HG03571 (cell line): ENCODE measurements at regions not wholly inside any gene's neighbourhood (a gene's known extent, or its start where the extent isn't known, plus 50 kb on each side); places are given as distances from the start of the nearest gene placed in this dataset.
A peak's percentile ranks its signal among the peaks of the same experiment; 100 is the strongest.
"Not testable (repeated sequence)": the region's sequence is repeated elsewhere in the genome, so short reads cannot be mapped to it uniquely, and the experiment has no call there.

ENCODE experiments used
- ATAC-seq: cut with Tn5 transposase; IDR thresholded peaks from one replicate; pipeline ENCODE4 v1.9.1; 2021; ENCODE audit not compliant: unreplicated experiment

DNA sequence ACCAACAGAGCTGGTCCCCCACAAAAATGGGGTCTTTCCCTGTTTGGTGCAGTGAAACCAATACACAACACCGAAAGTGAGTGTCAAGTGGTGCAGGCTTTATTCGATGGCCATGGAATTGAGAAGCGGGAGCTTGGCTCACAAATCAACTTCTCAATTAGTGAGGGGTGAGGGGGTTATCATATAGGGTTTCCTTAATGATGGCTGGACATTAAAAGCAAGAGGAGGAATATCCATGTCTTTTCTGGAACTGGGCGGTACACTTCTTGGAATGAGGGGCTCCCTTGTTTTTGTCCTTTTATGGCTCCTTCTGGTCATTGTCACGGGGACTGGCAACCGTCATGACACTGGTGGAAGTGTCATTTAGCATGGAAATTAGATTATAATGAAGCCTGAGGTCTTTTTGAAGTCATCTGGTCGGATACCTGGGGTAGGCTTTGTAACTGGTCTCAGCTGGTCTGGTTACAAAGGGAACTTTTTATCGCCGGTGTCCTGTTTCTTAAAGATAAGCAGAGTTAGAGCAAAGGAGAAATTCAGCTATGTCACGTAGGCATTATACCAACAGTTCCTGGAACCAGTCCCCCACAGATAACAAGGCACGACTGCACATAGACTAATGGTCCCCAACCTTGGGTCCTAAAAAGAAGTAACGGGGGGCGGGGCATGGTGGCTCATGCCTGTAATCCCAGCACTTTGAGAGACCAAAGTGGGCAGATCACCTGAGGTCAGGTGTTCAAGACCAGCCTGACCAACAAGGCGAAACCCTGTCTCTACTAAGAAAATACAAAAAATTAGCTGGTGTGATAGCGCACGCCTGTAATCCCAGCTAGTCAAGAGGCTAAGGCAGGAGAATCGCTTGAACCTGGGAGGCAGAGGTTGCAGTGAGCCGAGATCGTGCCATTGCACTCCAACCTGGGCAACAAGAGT, 93.5 kb upstream of the NDUFV2 start:
- no peak for ATAC-seq

- ATAC-seq, result no peak
Observed at GRCh38 chr18:9009703-9010488, 92.6 kb upstream of the NDUFV2 start.

GRCh38 chr18:9011431-9011830, 91.1 kb upstream of the NDUFV2 start:
- no peak for ATAC-seq

DNA sequence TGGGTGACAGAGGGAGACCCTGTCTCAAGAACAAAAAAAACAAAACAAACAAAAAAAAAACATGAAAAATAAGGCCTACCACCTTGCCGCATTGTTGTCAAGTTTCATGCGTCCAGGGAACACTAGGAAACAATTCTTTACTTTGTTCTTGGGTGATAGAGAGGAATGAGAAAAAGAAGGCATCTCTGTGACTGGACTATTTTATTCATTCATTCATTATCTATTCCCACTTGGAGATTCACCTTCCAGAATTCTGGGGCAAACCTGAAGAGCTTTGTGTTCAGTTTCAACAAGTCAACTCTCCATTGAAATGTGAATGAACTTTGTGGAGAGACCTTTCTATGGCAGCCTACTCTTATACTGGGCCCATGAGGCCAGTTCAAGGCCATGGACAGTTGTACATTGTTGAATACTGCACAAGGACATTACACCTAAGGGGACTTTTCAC, 88.5 kb upstream of the NDUFV2 start:
- no peak for ATAC-seq

GRCh38 chr18:9015689-9016088, 86.8 kb upstream of the NDUFV2 start:
- no peak for ATAC-seq

DNA sequence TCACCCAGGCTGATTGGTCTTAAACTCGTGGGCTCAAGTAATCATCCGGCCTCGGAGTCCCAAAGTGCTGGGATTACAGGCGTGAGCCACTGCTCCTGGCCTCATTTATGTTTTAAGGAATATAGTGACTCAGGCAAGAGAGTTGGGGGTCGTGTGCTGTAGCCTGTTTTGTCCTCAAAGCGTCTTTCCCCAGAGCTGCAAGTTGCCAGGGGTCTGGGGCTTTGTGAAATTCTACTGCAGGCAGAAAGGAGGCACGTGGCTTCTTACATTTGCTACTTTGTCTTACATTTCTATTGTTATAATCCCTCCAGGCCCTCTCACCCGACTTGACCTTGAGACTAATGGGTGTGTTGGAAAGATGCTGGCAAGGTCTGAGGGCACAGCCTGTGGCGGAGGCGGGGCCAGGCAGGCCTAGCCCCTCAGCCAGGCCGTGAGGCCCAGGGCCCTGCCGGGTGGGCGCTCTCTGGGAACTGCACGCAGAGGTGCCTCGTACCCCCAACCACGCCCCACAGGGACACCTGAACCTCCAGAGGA, 85.8 kb upstream of the NDUFV2 start:
- no peak for ATAC-seq

DNA sequence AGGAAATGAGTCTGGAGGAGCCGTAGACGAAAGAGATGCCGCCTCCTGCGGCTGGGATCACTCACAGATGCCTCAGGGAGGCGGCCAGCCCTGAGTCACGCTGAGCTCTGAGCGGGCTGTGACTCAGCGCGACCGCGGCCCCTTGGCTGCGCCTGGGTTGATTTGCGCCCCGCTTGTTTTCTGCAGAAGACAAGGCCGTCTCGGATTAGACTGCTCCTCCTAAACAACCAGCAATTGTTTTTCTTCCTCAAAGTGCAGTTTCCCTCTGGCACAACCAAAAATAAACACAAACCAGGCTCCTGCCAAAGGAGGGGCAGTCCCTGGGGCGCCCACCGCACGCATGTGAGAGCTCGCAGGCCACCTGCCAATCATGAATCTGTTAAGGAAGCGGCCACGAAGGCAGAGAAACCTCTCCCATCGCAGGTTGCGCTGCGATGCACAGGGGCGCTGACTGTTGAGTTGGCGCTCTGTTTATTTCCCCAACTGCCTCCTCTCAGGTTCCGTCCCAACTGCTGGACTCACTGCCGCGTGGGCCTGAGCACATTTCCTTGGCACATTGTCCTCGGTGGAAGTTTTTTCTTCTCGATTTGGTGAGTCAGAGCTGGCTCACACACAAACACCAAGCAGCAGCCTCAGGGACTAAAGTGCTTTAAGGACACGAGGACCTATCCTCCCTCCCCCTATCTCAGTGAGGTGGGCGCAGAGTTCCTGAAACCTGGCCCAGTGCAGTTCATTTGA, 85.2 kb upstream of the NDUFV2 start:
- ATAC-seq, result peak; percentile 79

GRCh38 chr18:9017905-9018227, 84.6 kb upstream of the NDUFV2 start:
- ATAC-seq, result no peak

DNA sequence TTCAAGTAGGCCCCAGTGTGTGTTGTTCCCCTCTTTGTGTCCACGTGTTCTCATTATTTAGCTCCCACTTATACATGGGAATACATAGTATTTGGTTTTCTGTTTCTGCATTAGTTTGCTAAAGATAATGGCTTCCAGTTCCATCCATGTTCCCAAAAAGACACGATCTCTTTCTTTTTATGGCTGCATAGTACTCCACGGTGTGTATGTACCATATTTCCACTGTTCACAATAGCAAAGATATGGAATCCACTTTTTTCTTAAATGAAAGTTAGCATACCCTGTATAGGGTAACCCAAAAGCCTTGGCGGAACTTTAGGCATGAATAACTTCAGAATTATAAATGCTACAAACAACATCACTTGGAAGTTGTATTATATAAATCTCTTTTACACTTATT, 83.4 kb upstream of the NDUFV2 start:
- no peak for ATAC-seq

DNA sequence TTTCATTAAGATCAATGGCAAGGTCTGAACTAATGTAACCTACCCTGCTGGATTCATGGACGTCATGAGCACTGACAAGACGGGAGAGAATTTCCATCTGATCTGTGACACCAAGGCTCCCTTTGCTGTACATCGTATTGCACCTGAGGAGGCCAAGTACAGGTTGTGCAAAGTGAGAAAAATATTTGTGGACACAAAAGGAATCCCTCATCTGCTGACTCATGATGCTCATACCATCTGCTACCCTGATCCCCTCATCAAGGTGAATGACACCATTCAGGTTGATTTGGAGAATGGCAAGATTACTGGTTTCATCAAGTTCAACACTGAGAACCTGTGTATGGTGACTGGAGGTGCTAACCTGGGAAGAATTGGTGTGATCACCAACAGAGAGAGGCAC, 82.3 kb upstream of the NDUFV2 start:
- ATAC-seq, result no peak

GRCh38 chr18:9021458-9021857, 81.0 kb upstream of the NDUFV2 start:
- no peak for ATAC-seq

DNA sequence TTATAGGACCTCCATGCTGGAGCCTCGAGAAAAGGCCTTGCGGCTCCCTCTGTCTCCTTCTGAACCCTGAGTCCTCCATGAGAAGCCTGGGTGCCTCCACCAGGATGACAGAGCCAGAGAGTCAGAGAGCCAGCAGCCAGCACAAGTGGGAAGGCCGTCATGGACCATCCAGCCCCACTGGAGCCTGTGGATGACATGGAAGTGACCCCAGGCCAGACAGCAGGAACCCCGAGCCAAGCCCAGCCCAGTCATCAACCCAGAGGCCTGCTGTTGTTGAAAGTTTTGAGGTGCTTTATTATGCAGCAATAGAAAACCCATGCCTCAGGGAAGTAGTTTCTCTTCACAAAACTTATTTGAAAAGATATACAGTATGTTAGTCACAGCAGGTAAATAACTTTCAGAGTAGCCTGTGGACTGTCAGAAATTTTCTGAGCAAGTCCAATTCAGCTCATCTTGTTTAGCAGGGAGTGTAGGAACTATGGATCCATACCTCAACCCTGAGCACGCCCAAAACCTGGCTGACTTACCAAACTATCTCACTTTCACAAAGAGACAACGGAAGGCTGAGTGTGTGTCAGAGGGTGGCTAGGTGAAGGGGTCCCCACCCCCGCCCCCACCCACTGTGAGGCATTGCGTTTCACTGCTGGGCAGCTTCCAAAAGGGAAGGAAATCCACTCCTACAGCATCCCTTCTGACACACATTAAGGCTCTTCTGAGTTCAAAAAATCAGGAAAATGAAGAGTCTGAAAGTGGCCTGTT, 79.9 kb upstream of the NDUFV2 start:
- ATAC-seq, result no peak

DNA sequence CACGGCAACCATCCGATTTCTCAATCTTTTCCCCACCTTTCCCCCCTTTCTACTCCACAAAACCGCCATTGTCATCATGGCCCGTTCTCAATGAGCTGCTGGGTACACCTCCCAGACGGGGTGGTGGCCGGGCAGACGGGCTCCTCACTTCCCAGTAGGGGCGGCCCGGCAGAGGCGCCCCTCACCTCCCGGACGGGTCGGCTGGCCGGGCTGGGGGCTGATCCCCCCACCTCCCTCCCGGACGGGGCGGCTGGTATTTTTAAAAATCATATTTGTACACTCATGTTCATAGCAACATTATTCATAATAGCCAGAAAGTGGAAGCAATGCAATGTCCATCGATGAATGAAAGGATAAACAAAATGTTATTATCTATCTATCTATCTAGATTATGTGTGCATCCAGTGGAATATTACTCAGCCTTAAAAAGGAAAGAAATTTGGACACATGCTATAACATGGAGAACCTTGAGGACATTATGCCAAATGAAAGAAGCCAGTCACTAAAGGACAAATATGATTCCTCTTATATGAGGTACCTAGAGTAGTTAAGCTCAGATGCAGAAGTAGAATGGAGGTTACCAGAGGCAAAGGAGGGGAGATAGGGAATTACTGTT, 78.4 kb upstream of the NDUFV2 start:
- ATAC-seq, result not testable (repeated sequence)

GRCh38 chr18:9025091-9025838, 77.2 kb upstream of the NDUFV2 start:
- no peak for ATAC-seq

DNA sequence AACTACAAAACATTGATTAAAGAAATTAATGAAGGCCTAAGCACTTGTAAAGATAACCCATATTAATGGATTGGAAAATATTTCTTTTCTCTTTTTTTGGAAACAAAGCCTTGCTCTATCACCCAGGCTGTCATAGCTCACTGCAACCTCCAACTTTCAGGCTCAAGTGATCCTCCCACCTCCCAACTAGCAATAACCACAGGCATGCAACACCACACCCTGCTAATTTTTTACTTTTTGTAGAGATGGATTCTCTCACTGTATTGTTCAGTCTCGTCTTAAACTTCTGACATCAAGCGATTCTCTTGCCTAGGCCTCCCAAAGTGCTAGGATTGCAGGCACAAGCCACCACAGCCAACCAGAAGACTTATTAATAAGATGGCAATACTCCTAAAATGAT, 73.4 kb upstream of the NDUFV2 start:
- ATAC-seq, result no peak

GRCh38 chr18:9032519-9032918, 70.0 kb upstream of the NDUFV2 start:
- ATAC-seq, result no peak

DNA sequence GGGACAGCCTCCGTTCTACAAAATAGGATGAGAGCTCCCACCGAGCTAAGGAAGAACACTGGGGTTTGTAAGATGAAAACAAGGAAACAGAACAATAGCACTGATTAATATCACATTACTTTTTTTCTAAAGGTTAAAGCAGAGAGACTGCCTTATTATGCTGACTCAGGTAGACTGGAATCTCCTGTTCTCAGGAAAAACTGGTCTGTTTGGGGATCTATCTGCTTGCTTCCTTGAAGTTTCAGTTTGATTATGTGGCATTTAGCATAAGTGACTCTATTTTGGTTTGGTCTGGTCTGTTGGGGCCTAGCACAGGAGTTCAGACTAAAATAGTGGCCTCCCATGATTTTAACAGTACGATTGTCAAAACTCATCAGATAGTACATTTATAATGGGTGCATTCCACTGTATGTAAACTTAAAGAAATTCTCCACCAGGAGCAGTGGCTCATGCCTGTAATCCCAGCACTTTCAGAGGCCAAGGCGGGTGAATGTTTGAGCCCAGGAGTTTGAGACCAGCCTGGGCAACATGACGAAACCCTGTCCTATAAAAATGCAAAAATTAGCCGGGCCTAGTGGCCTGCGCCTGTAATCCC, 64.1 kb upstream of the NDUFV2 start:
- no peak for ATAC-seq

- no peak for ATAC-seq
Observed at GRCh38 chr18:9039441-9040071, 62.9 kb upstream of the NDUFV2 start.
